ENCODE measurements at regions not wholly inside any gene's neighbourhood (a gene's known extent, or its start where the extent isn't known, plus 50 kb on each side); places are given as distances from the start of the nearest gene placed in this dataset.

DNA sequence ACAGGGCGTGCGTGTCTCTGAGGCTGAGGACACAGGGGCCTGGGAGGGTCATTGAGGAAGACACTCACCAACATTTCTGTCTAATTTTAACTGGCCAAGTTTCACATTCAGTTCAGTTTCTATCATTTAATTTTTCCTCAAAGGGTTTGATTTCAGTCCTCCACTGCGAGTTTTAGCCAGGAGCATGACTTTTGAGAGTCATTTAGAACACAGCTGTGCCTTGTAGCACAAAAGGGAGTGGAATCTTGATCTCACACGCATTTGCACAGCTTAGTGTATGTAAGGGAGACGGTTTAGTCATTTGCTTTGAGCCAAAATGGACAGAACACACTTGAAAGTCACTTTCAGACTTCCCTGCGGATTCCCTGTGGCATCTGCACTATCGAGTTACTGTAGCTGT lies 1090.8 kb downstream of the BCL11B start:
- H3K27ac ChIP-seq (replicated peaks in 1 of 4): no peak overlapping the region
- TF ChIP-seq POLR2A (IDR thresholded peaks at IDR 0.05; ENCODE audit: low read depth) (no peak), EP300 (IDR thresholded peaks at IDR 0.05) (no peak), POLR2AphosphoS5 (IDR thresholded peaks at IDR 0.05) (no peak)
- TF ChIP-seq, protein P1, sequence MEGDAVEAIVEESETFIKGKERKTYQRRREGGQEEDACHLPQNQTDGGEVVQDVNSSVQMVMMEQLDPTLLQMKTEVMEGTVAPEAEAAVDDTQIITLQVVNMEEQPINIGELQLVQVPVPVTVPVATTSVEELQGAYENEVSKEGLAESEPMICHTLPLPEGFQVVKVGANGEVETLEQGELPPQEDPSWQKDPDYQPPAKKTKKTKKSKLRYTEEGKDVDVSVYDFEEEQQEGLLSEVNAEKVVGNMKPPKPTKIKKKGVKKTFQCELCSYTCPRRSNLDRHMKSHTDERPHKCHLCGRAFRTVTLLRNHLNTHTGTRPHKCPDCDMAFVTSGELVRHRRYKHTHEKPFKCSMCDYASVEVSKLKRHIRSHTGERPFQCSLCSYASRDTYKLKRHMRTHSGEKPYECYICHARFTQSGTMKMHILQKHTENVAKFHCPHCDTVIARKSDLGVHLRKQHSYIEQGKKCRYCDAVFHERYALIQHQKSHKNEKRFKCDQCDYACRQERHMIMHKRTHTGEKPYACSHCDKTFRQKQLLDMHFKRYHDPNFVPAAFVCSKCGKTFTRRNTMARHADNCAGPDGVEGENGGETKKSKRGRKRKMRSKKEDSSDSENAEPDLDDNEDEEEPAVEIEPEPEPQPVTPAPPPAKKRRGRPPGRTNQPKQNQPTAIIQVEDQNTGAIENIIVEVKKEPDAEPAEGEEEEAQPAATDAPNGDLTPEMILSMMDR (IDR thresholded peaks at IDR 0.05): no peak
- no peaks in the 10 kb centered on the region for H3K36me3 ChIP-seq
- no peak for DNase-seq (ENCODE audit: extremely low spot score)
- H3K9me3 ChIP-seq: no peaks in the 10 kb centered on the region
- H3K4me1 ChIP-seq: no peaks in the 10 kb centered on the region
- intact Hi-C loops (cut with DNase I): no loop called here
- peaks cover 0 to 5% (median 0%) of the 10 kb centered on the region in 4 donors for H3K27me3 ChIP-seq
- H3K4me3 ChIP-seq: no peak overlapping the region
- WGBS: 72% methylated on average over 7 of the region's 7 CpGs

DNA sequence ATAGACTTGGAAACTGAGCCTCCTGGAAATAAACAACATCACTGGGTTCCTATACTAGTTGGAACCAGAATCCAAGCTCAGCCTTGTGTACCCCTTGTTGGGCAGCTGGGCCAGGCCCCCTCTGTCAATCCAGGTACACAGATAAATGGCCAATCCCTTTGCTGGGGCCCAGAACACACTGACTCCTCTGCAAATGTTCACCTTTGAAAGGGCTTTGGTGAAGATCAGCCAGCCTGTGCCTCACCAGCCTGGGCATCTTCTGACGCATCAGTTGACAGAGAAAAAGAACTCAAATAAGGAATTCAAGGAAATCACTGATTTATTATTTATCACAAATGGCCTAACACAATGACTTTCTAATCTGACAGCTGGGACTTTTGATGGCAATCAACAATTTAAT lies 1090.2 kb downstream of the BCL11B start:
- WGBS: 77% methylated on average over 1 of the region's 1 CpG
- no peaks in the 10 kb centered on the region for H3K36me3 ChIP-seq
- no peaks in the 10 kb centered on the region for H3K9me3 ChIP-seq
- H3K4me3 ChIP-seq: no peak overlapping the region
- peaks cover 0 to 5% (median 0%) of the 10 kb centered on the region in 4 donors for H3K27me3 ChIP-seq
- H3K4me1 ChIP-seq: no peaks in the 10 kb centered on the region
- no peak for TF ChIP-seq POLR2A (IDR thresholded peaks at IDR 0.05; ENCODE audit: low read depth)
- TF ChIP-seq, protein P1 (IDR thresholded peaks at IDR 0.05): no peak
- no peak for TF ChIP-seq POLR2AphosphoS5 (IDR thresholded peaks at IDR 0.05)
- no peak for TF ChIP-seq EP300 (IDR thresholded peaks at IDR 0.05)
- intact Hi-C loops (cut with DNase I): no loop called here
- H3K27ac ChIP-seq (replicated peaks in 1 of 4): no peak overlapping the region
- no peak for DNase-seq (ENCODE audit: extremely low spot score)

DNA sequence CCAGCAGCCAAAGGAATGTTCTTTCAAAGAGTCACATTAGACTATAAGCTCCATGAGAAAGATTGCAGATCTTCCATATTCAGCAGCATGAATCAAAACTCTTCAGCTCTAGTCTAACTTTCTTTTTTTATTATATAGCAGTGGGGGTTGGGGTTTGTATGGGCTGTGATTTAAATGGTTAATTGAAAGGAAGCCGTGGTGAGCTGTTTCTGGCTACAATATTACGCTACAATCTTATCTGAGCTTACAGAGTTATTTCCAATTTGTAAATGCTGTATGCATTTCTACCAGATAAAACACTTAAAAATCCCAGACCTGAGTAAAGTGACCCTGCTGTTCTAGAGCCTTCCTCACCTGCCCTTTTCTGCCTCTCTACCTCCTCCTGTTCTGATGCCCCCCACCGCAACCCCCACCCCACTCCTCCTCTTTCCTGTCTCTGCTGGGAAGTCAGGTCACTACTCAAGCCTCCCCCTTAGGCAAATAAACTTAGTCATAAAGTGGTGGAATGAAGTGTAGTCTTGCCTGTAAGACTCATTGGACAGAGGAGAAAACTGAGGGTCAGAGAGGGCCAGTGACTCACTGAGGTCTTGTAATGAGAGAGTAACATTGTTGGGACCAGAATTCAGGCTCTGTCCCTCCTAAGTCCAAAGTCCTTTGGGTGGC lies 1089.5 kb downstream of the BCL11B start:
- no peaks in the 10 kb centered on the region for H3K9me3 ChIP-seq
- no peaks in the 10 kb centered on the region for H3K36me3 ChIP-seq
- H3K27me3 ChIP-seq: peaks cover 0 to 2% (median 0%) of the 10 kb centered on the region in 4 donors
- H3K4me3 ChIP-seq: no peak overlapping the region
- intact Hi-C loops (cut with DNase I): no loop called here
- WGBS: 52% methylated on average over 3 of the region's 3 CpGs
- no peaks in the 10 kb centered on the region for H3K4me1 ChIP-seq
- TF ChIP-seq EP300 (IDR thresholded peaks at IDR 0.05) (no peak), POLR2A (IDR thresholded peaks at IDR 0.05; ENCODE audit: low read depth) (no peak), POLR2AphosphoS5 (IDR thresholded peaks at IDR 0.05) (no peak)
- TF ChIP-seq, protein P1 (IDR thresholded peaks at IDR 0.05): no peak
- no peak for DNase-seq (ENCODE audit: extremely low spot score)
- H3K27ac ChIP-seq (replicated peaks in 1 of 4): no peak overlapping the region

DNA sequence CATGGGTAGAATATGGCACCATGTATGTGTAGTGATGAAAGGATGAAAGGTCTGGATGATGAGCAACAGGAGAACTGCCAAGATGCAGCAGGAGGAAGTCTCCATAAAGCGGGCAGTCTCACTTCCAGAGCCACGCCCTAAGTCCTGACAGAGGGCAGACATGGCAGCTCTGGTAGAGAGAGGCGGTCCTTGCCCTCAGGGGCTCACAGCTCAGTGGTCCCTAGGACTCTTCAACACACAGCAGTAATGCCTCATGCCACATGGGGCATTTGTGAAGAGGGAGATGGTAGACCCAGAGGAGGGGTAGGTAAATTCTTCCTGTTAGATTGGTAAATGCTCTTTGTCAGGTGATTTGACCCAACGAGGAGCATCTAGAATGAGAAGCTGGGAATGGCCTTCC lies 1088.4 kb downstream of the BCL11B start:
- WGBS: 89% methylated on average over 3 of the region's 4 CpGs
- no peak overlapping the region for H3K27ac ChIP-seq (replicated peaks in 1 of 4)
- intact Hi-C loops (cut with DNase I): no loop called here
- DNase-seq (ENCODE audit: extremely low spot score): no peak
- TF ChIP-seq, protein P1 (IDR thresholded peaks at IDR 0.05): no peak
- no peak for TF ChIP-seq EP300 (IDR thresholded peaks at IDR 0.05)
- no peak for TF ChIP-seq POLR2AphosphoS5 (IDR thresholded peaks at IDR 0.05)
- no peak for TF ChIP-seq POLR2A (IDR thresholded peaks at IDR 0.05; ENCODE audit: low read depth)
- no peaks in the 10 kb centered on the region for H3K27me3 ChIP-seq
- no peaks in the 10 kb centered on the region for H3K9me3 ChIP-seq
- H3K4me1 ChIP-seq: no peaks in the 10 kb centered on the region
- no peak overlapping the region for H3K4me3 ChIP-seq
- H3K36me3 ChIP-seq: no peaks in the 10 kb centered on the region

DNA sequence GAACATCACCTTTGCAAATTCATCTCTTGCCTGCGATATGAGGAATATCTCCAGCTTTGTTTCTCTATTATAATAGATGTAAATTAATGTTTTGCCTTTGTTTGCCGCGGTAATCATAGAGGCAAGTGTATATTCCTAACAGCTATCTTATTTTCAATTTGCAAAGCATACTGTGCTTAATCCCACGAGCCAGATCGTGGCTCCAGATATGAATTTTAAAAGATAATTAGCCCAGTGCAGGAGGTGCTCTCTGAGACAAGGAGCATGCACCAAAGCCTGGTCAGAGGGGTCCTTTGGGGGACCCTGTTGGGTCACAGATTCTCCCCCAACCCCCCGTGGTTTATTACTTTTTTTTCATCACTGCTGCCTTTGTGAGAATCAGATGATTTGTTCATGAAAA lies 1087.5 kb downstream of the BCL11B start:
- TF ChIP-seq POLR2AphosphoS5 (IDR thresholded peaks at IDR 0.05): no peak
- no peak for TF ChIP-seq POLR2A (IDR thresholded peaks at IDR 0.05; ENCODE audit: low read depth)
- TF ChIP-seq EP300 (IDR thresholded peaks at IDR 0.05): no peak
- TF ChIP-seq, protein P1 (IDR thresholded peaks at IDR 0.05): no peak
- H3K27me3 ChIP-seq: peaks cover 0 to 4% (median 0%) of the 10 kb centered on the region in 4 donors
- WGBS: 86% methylated on average over 6 of the region's 6 CpGs
- H3K27ac ChIP-seq (replicated peaks in 1 of 4): no peak overlapping the region
- DNase-seq (ENCODE audit: extremely low spot score): no peak
- no peak overlapping the region for H3K4me3 ChIP-seq
- no peaks in the 10 kb centered on the region for H3K36me3 ChIP-seq
- no peaks in the 10 kb centered on the region for H3K9me3 ChIP-seq
- intact Hi-C loops (cut with DNase I): no loop called here
- H3K4me1 ChIP-seq: no peaks in the 10 kb centered on the region
